ENCODE measurements at regions not wholly inside any gene's neighbourhood (a gene's known extent, or its start where the extent isn't known, plus 50 kb on each side); places are given as distances from the start of the nearest gene placed in this dataset.

DNA sequence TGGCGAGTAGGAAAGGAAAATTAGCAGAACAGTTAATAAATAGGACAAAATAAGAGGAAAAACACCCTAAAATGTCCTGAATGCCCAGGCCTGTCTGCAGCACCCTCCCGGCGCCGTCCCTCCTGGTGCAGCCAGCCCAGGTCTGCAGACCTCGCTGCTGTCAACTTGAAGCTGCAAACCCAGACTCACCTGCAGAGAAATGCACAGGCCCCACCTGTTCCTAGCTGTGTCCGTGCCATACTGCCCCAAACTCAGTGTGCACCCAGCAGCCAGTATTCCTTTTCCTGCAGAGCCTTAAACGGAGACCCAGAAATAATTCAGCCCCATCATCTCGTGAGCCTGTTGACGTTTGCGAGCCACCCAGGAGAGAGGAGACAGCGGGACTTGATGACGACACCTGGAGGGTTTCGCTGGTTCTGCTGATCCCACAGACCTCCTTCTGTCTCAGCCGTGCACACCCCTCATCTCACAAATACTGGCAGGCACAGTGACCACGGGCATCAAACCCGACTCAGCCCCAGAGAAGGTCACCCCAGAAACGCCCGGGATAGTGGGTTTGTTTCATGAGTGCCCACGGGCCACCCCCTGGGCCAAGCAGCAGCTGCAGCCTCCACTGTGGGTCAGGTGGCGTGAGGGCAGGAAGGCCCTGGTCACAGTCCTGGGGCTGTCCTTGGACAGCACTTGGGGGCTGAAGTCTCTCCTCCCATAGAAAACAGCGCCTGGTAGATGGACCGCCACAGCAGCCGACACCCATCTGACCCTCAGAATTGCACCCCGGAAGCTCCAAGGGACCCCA is 239.5 kb upstream of the SALL3 start:
- intact Hi-C loops (cut with DNase I) = no loop called here
- ATAC-seq (ENCODE audit: low FRiP score) = no peak

DNA sequence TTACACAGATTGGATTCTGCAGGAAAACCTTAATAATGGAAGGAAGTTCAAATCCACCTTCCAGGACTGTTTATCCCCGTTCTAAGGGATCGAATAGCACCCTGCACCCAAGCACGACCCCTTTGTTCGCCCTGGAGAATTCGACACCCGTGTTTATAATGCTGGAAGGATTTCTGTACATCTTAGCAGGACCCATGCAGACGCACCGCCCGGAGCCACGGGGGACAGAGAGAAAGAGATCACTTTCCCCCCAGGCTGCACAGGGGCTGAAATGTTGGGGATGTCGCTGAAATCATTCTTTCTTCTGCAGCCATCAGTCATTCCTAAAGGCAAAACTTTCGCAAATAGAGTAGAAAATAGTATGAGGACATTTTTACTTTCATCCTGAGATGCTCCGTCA is 238.7 kb upstream of the SALL3 start:
- Histone ChIP-seq H3K9me3 (ENCODE audit: control insufficient read depth, low read length) (no peaks in the 10 kb centered on the region), H3K27ac (ENCODE audit: low read depth in 1 of 2, low read length in 2 of 2) (no peak overlapping the region), H3K36me3 (ENCODE audit: control insufficient read depth in 1 of 2, insufficient read depth in 2 of 2, low read length in 1 of 2) (no peaks in the 10 kb centered on the region), H3K4me3 (ENCODE audit: low read length in 2 of 2) (no peak overlapping the region), H3K4me1 (ENCODE audit: control insufficient read depth in 1 of 2, insufficient read depth in 2 of 2, low read length in 2 of 2) (no peaks in the 10 kb centered on the region), H3K27me3 (ENCODE audit: control insufficient read depth in 1 of 2, insufficient read depth in 2 of 2, low read length in 1 of 2) (no peaks in the 10 kb centered on the region)
- DNase-seq (no peak), ATAC-seq (ENCODE audit: low FRiP score) (no peak)
- intact Hi-C loops (cut with DNase I) = no loop called here
- 66 to 76% methylated on average over 13 of the region's 13 CpGs for WGBS, 2 donors

More for the DNA sequence above, 239.5 kb upstream of the SALL3 start:
- Histone ChIP-seq H3K27ac (ENCODE audit: low read depth in 1 of 2, low read length in 2 of 2) (no peak overlapping the region), H3K4me3 (ENCODE audit: low read length in 2 of 2) (no peak overlapping the region), H3K27me3 (ENCODE audit: control insufficient read depth in 1 of 2, insufficient read depth in 2 of 2, low read length in 1 of 2) (no peaks in the 10 kb centered on the region), H3K9me3 (ENCODE audit: control insufficient read depth, low read length) (no peaks in the 10 kb centered on the region), H3K4me1 (ENCODE audit: control insufficient read depth in 1 of 2, insufficient read depth in 2 of 2, low read length in 2 of 2) (no peaks in the 10 kb centered on the region), H3K36me3 (ENCODE audit: control insufficient read depth in 1 of 2, insufficient read depth in 2 of 2, low read length in 1 of 2) (no peaks in the 10 kb centered on the region)
- 91 to 92% methylated on average over 24 of the region's 24 CpGs for WGBS, 2 donors
- DNase-seq = peak in 1 of 2 donors; percentile 59

DNA sequence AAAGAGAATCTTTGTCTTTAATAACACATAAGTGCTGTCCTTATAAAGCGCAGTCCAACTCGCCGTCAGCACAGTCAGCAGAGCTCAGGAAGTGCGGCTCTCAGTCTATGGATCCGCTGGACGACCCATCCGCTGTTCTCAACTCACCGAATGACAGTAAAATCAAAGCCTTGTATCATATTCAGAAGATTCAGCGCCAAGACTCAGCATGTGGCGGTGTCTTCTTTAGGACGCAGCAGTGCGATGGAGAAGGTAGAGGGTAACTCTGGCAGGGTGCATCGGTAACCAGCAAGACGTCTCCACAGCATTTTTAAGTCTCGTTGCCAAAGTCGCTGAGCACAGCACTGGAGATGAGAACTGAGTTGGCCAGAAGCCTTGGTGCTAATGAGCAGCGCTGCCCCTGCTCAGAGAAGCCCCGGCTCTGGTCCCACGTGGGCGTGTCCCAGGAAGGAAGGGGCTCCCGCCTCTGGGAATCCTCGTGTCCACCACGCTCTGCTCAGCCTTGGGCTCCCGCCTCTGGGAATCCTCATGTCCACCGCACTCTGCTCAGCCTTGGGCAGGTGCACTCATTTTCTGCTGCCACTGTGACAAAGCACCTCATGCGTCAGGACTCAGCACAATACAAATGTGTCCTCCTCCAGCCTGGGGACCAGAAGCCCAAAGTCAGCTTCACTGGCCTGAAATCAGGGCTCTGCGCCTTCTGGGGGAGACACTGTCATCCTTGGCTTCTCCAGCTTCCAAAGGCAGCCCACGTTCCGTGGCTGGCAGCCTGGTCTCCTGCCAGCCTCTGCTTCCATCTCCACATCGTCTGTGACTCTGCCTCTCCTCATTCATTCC is 238.0 kb upstream of the SALL3 start:
- Histone ChIP-seq H3K36me3 (ENCODE audit: control insufficient read depth in 1 of 2, insufficient read depth in 2 of 2, low read length in 1 of 2) (no peaks in the 10 kb centered on the region), H3K9me3 (ENCODE audit: control insufficient read depth, low read length) (no peaks in the 10 kb centered on the region), H3K27me3 (ENCODE audit: control insufficient read depth in 1 of 2, insufficient read depth in 2 of 2, low read length in 1 of 2) (no peaks in the 10 kb centered on the region), H3K4me1 (ENCODE audit: control insufficient read depth in 1 of 2, insufficient read depth in 2 of 2, low read length in 2 of 2) (no peaks in the 10 kb centered on the region), H3K4me3 (ENCODE audit: low read length in 2 of 2) (no peak overlapping the region), H3K27ac (ENCODE audit: low read depth in 1 of 2, low read length in 2 of 2) (no peak overlapping the region)
- ATAC-seq (ENCODE audit: low FRiP score) (no peak), DNase-seq (peak in 1 of 2 donors; percentile 61)
- intact Hi-C loops (cut with DNase I) = no loop called here
- 86 to 87% methylated on average over 30 of the region's 30 CpGs for WGBS, 2 donors

DNA sequence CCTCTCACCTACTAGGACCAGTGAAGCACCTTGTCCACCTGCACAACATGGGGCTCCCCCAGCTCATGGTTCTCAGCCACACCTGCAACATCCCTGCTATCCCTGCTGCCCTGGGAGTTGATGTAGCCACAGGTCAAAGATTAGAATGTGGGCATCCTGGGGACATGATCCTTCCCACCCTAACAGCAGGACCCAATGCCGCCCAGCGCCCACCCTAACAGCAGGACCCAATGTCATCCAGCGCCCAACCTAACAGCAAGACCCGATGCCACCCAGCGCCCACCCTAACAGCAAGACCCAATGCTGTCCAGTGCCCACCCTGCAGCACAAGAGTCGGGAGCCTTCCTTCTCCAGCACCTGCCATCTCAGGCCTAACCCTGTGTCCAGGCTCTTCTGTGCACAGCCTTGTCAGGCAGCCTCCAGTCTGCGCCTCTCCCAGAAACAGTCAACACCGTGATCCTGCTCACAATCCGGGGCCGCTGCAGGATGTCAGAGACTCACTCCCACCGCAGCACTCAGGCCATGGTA is 237.3 kb upstream of the SALL3 start:
- Histone ChIP-seq H3K27me3 (ENCODE audit: control insufficient read depth in 1 of 2, insufficient read depth in 2 of 2, low read length in 1 of 2) (no peaks in the 10 kb centered on the region), H3K36me3 (ENCODE audit: control insufficient read depth in 1 of 2, insufficient read depth in 2 of 2, low read length in 1 of 2) (no peaks in the 10 kb centered on the region), H3K4me1 (ENCODE audit: control insufficient read depth in 1 of 2, insufficient read depth in 2 of 2, low read length in 2 of 2) (no peaks in the 10 kb centered on the region), H3K4me3 (ENCODE audit: low read length in 2 of 2) (no peak overlapping the region), H3K9me3 (ENCODE audit: control insufficient read depth, low read length) (no peaks in the 10 kb centered on the region), H3K27ac (ENCODE audit: low read depth in 1 of 2, low read length in 2 of 2) (no peak overlapping the region)
- intact Hi-C loops (cut with DNase I) = no loop called here
- ATAC-seq (ENCODE audit: low FRiP score) (no peak), DNase-seq (peak in 1 of 2 donors; percentile 47)
- 86 to 94% methylated on average over 11 of the region's 11 CpGs for WGBS, 2 donors

DNA sequence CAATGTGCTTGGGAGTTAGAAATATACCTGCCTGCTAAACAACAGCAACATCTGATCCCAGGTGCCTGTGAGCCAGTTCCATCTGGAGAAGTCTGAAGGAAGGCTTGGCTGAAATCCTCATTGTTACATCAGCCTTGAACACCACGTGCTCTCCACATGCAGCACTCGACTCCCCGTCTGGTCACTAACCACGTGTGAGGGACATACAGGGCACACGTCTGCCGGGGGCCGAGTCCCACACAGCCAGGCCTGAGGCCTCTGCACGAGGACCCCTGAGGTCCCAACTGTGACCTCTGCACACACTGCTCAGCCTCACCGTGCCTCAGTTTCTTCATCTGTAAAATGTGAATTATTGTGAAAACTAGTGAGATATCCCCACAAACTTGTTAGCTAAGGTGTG is 236.5 kb upstream of the SALL3 start:
- 80 to 84% methylated on average over 9 of the region's 9 CpGs for WGBS, 2 donors
- no peaks in the 10 kb centered on the region for H3K9me3 ChIP-seq (ENCODE audit: control insufficient read depth, low read length)
- no peaks in the 10 kb centered on the region for H3K4me1 ChIP-seq (ENCODE audit: control insufficient read depth in 1 of 2, insufficient read depth in 2 of 2, low read length in 2 of 2)
- no peaks in the 10 kb centered on the region for H3K27me3 ChIP-seq (ENCODE audit: control insufficient read depth in 1 of 2, insufficient read depth in 2 of 2, low read length in 1 of 2)
- intact Hi-C loops (cut with DNase I) = no loop called here
- DNase-seq = no peak
- ATAC-seq (ENCODE audit: low FRiP score) = no peak
- H3K4me3 ChIP-seq (ENCODE audit: low read length in 2 of 2) = no peak overlapping the region
- H3K27ac ChIP-seq (ENCODE audit: low read depth in 1 of 2, low read length in 2 of 2) = no peak overlapping the region
- no peaks in the 10 kb centered on the region for H3K36me3 ChIP-seq (ENCODE audit: control insufficient read depth in 1 of 2, insufficient read depth in 2 of 2, low read length in 1 of 2)

DNA sequence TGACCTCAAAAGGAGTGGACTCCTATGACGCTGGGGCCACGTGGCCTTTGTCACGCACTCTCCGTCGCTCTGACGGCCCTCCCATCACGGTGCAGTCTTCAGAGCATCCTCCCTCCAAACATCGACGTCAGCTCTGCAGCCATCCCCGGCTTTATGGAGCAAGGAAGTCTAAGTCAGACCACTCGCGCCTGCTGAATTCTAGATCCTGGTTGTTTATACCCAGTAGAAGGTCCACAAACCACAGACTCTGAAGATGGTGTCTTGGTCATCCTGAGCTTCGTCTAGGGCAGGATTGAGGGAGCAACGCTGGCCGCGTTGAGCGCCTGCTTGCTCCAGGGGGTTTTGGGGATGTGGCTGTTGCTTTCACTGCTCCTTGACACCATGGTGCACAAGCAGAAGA is 228.0 kb upstream of the SALL3 start:
- Histone ChIP-seq H3K4me3 (ENCODE audit: low read length in 2 of 2) (no peak overlapping the region), H3K27ac (ENCODE audit: low read depth in 1 of 2, low read length in 2 of 2) (no peak overlapping the region), H3K27me3 (ENCODE audit: control insufficient read depth in 1 of 2, insufficient read depth in 2 of 2, low read length in 1 of 2) (no peaks in the 10 kb centered on the region), H3K9me3 (ENCODE audit: control insufficient read depth, low read length) (no peaks in the 10 kb centered on the region), H3K36me3 (ENCODE audit: control insufficient read depth in 1 of 2, insufficient read depth in 2 of 2, low read length in 1 of 2) (no peaks in the 10 kb centered on the region), H3K4me1 (ENCODE audit: control insufficient read depth in 1 of 2, insufficient read depth in 2 of 2, low read length in 2 of 2) (no peaks in the 10 kb centered on the region)
- DNase-seq (no peak), ATAC-seq (ENCODE audit: low FRiP score) (no peak)
- 91% methylated on average over 17 of the region's 17 CpGs for WGBS, 2 donors
- intact Hi-C loops (cut with DNase I) = no loop called here

DNA sequence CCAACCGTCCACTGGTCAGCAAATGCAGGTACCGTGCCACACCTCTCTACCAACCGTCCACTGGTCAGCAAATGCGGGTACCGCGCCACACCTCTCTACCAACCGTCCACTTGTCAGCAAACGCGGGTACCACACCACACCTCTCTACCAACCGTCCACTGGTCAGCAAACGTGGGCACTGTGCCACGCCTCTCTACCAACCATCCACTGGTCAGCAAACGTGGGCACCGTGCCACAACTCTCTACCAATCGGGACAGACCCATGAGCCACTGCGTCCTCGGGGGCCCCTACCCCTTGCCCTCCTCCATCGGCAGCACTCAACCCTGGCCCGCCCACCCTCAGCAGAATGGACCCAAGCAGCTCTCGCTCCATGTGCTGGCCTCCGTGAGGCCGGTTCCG is 226.4 kb upstream of the SALL3 start:
- no peaks in the 10 kb centered on the region for H3K9me3 ChIP-seq (ENCODE audit: control insufficient read depth, low read length)
- no peak overlapping the region for H3K4me3 ChIP-seq (ENCODE audit: low read length in 2 of 2)
- intact Hi-C loops (cut with DNase I) = no loop called here
- H3K27me3 ChIP-seq (ENCODE audit: control insufficient read depth in 1 of 2, insufficient read depth in 2 of 2, low read length in 1 of 2) = no peaks in the 10 kb centered on the region
- WGBS, 2 donors = 92 to 96% methylated on average over 23 of the region's 23 CpGs
- no peaks in the 10 kb centered on the region for H3K36me3 ChIP-seq (ENCODE audit: control insufficient read depth in 1 of 2, insufficient read depth in 2 of 2, low read length in 1 of 2)
- H3K4me1 ChIP-seq (ENCODE audit: control insufficient read depth in 1 of 2, insufficient read depth in 2 of 2, low read length in 2 of 2) = no peaks in the 10 kb centered on the region
- ATAC-seq (ENCODE audit: low FRiP score) (no peak), DNase-seq (peak in 1 of 2 donors; percentile 60)
- no peak overlapping the region for H3K27ac ChIP-seq (ENCODE audit: low read depth in 1 of 2, low read length in 2 of 2)

DNA sequence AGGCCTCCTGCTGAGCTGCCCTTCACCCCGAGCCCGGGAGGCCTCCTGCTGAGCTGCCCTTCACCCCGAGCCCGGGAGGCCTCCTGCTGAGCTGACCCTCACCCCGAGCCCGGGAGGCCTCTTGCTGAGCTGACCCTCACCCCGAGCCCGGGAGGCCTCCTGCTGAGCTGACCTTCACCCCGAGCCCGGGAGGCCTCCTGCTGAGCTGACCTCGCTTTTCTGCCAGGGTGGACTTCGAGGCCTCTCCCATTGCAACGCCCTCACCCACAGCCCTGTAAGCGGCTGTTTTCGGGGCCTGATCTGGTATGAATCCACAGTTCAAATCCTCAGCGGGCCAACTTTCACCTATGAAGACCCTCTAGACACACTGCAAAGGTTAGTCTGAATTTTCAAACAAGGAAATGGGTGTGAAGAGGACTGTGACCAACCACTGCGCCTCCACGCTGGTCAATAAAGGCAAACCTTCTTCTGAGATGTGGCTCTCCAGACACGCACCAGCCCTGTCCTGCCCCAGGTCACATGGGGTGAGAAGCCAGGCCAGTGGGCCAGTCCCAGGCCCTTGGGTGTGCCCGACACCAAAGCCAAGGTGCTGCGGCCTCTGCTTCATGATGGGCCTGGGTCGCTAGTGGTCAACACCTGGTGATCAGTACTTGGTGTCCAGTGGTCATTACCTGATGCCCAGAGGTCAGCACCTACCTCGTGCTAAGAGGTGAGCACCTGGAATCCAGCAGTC is 225.1 kb upstream of the SALL3 start:
- H3K27ac ChIP-seq (ENCODE audit: low read depth in 1 of 2, low read length in 2 of 2) = no peak overlapping the region
- no peak for DNase-seq
- H3K4me3 ChIP-seq (ENCODE audit: low read length in 2 of 2) = no peak overlapping the region
- no peaks in the 10 kb centered on the region for H3K36me3 ChIP-seq (ENCODE audit: control insufficient read depth in 1 of 2, insufficient read depth in 2 of 2, low read length in 1 of 2)
- ATAC-seq (ENCODE audit: low FRiP score) = no peak
- no peaks in the 10 kb centered on the region for H3K4me1 ChIP-seq (ENCODE audit: control insufficient read depth in 1 of 2, insufficient read depth in 2 of 2, low read length in 2 of 2)
- intact Hi-C loops (cut with DNase I) = no loop called here
- no peaks in the 10 kb centered on the region for H3K27me3 ChIP-seq (ENCODE audit: control insufficient read depth in 1 of 2, insufficient read depth in 2 of 2, low read length in 1 of 2)
- WGBS, 2 donors = 86 to 94% methylated on average over 21 to 23 of the region's 23 CpGs
- H3K9me3 ChIP-seq (ENCODE audit: control insufficient read depth, low read length) = no peaks in the 10 kb centered on the region

Data from aorta (tissue), 5 donors.